HepG2 (cell line): ENCODE measurements at regions not wholly inside any gene's neighbourhood (a gene's known extent, or its start where the extent isn't known, plus 50 kb on each side); places are given as distances from the start of the nearest gene placed in this dataset.

Experiments used
- ATAC-seq: fragments of 200-7000 bp; cut with Tn5 transposase; 3 replicates; pipeline ENCODE4 v1.9.1; 2020; ENCODE audit warnings: mild to moderate bottlenecking, moderate library complexity
- BruUV-seq: library from RNA; stranded (reverse); fragments of 400-500 nt; replicated peaks from 2 replicates; lab custom pipeline; 2021; lab: Mats Ljungman, UMichigan
- CTCF ChIA-PET: fragments of 300-600 bp; formaldehyde crosslinking; extraction: SDS; loops from one replicate; lab custom pipeline; 2021; ENCODE audit warnings: low total read pairs, inconsistent platforms, low intra/inter-chr PET ratio; lab: Yijun Ruan, JAX
- POLR2A ChIA-PET: fragments of 350-600 bp; sonication (Branson Sonifier 250); formaldehyde crosslinking; loops from one replicate; lab custom pipeline; 2020; ENCODE audit warnings: antibody characterized with exemption, inconsistent platforms; lab: Yijun Ruan, JAX
- DNase-seq: peaks from one replicate; pipeline ENCODE4 v3.0.0-alpha.2; 2015; ENCODE audit warnings: low spot score
- FAIRE-seq: peaks from 3 replicates; lab custom pipeline; 2011; peaks lifted over from hg19 to GRCh38; lab: Jason Lieb, UNC
- H2AFZ ChIP-seq: one replicate; pipeline ENCODE4 v1.6.1; 2011; ENCODE audit warnings: low read length, inconsistent platforms
- H3K27ac ChIP-seq: fragments of 300-600 bp; 3 replicates; pipeline ENCODE4 v1.8.0; 2011; ENCODE audit warnings: mixed run types, mild to moderate bottlenecking, mixed read lengths, low read length, inconsistent platforms; ENCODE audit not compliant: insufficient read depth; ENCODE audit errors: extremely low read length
- H3K27me3 ChIP-seq, 2 experiments: fragments of 200-600 bp in 1 of 2; 2 replicates in 1 of 2; 3 replicates in 1 of 2; pipeline versions ENCODE4 v1.6.0 to v1.8.0; 2011; ENCODE audit warnings: low read length in 2 of 2, mild to moderate bottlenecking in 2 of 2, moderate library complexity in 2 of 2, inconsistent platforms in 1 of 2; ENCODE audit not compliant: insufficient read depth in 2 of 2, control insufficient read depth in 1 of 2
- H3K36me3 ChIP-seq, 2 experiments: fragments of 200-600 bp in 1 of 2; replicated peaks in 1 of 2; 2 replicates in 1 of 2; 3 replicates in 1 of 2; pipeline versions ENCODE4 v1.5.1 to v1.8.0; 2011; ENCODE audit warnings: low read length in 2 of 2, inconsistent platforms in 1 of 2; ENCODE audit not compliant: insufficient read depth in 2 of 2, control insufficient read depth in 1 of 2
- H3K4me1 ChIP-seq: 2 replicates; pipeline ENCODE4 v1.5.1; 2012; ENCODE audit warnings: low read length, inconsistent platforms; ENCODE audit not compliant: insufficient read depth
- H3K4me2 ChIP-seq: 2 replicates; pipeline ENCODE4 v1.6.0; 2011; ENCODE audit warnings: low read depth, low read length, inconsistent platforms
- H3K4me3 ChIP-seq, 3 experiments: fragments of 200-600 bp in 1 of 3; sonication (generic), shearing (Covaris generic) in 1 of 3; replicated peaks in 1 of 3; 2 replicates each; pipeline ENCODE4 v1.5.1; 2011 to 2016; ENCODE audit warnings: low read length in 3 of 3, inconsistent platforms in 2 of 3, low read depth in 2 of 3, mild to moderate bottlenecking in 2 of 3, control low read depth in 1 of 3, mixed read lengths in 1 of 3; ENCODE audit not compliant: insufficient read depth in 1 of 3
- H3K79me2 ChIP-seq: one replicate; pipeline ENCODE4 v1.6.1; 2011; ENCODE audit warnings: low read length, inconsistent platforms; ENCODE audit not compliant: insufficient read depth
- H3K9ac ChIP-seq: 2 replicates; pipeline ENCODE4 v1.6.0; 2011; ENCODE audit warnings: mild to moderate bottlenecking, low read depth, low read length, inconsistent platforms; ENCODE audit not compliant: insufficient read depth
- H3K9me3 ChIP-seq: 2 replicates; pipeline ENCODE4 v1.5.1; 2012; ENCODE audit warnings: mild to moderate bottlenecking, low read length
- H4K20me1 ChIP-seq: 2 replicates; pipeline ENCODE4 v1.6.0; 2011; ENCODE audit warnings: inconsistent platforms, mild to moderate bottlenecking, low read length, moderate library complexity; ENCODE audit not compliant: insufficient read depth
- BRCA1 ChIP-seq: sonication (generic); formaldehyde crosslinking; IDR thresholded peaks from 2 replicates; pipeline ENCODE4 v1.4.0; 2020; ENCODE audit warnings: missing genetic modification reagents
- CHD2 ChIP-seq: IDR thresholded peaks from 2 replicates; pipeline ENCODE4 v1.6.1; 2011; ENCODE audit warnings: low read depth, low read length, improper control_type of control experiment
- HNF4A ChIP-seq: sonication (generic); formaldehyde crosslinking; IDR thresholded peaks from 2 replicates; pipeline ENCODE4 v1.4.0; 2020; ENCODE audit warnings: missing genetic modification reagents
- HNRNPK ChIP-seq: fragments of 200-400 bp; formaldehyde crosslinking; IDR thresholded peaks from 2 replicates; pipeline ENCODE4 v1.6.1; 2018; ENCODE audit warnings: low read length, low read depth, moderate library complexity, mild to moderate bottlenecking; ENCODE audit not compliant: poor library complexity, severe bottlenecking
- MIER2 ChIP-seq: IDR thresholded peaks from 2 replicates; pipeline ENCODE4 v1.6.1; 2016; ENCODE audit warnings: missing biosample characterization, missing genetic modification reagents
- NR1H2 ChIP-seq: sonication (generic); formaldehyde crosslinking; IDR thresholded peaks from 2 replicates; pipeline ENCODE4 v1.8.1; 2022; ENCODE audit warnings: low read depth, missing genetic modification reagents, borderline replicate concordance
- TCF7 ChIP-seq: sonication (generic); IDR thresholded peaks from 2 replicates; pipeline ENCODE4 v1.6.1; 2016; ENCODE audit warnings: antibody characterized with exemption, low read depth
- ZNF230 ChIP-seq: sonication (generic); formaldehyde crosslinking; IDR thresholded peaks from 2 replicates; pipeline ENCODE4 v1.4.0; 2020; ENCODE audit warnings: mild to moderate bottlenecking, missing genetic modification reagents
- ZNF496 ChIP-seq: sonication (generic); formaldehyde crosslinking; IDR thresholded peaks from 2 replicates; pipeline ENCODE4 v1.8.1; 2023; ENCODE audit warnings: mild to moderate bottlenecking, moderate library complexity, missing genetic modification reagents; ENCODE audit not compliant: insufficient replicate concordance
- ZNF619 ChIP-seq: sonication (generic); formaldehyde crosslinking; IDR thresholded peaks from 2 replicates; pipeline ENCODE4 v1.4.0; 2020; ENCODE audit warnings: mild to moderate bottlenecking, missing genetic modification reagents
- ZSCAN21 ChIP-seq: sonication (generic); formaldehyde crosslinking; IDR thresholded peaks from 2 replicates; pipeline ENCODE4 v1.8.0; 2022; ENCODE audit warnings: mild to moderate bottlenecking, missing genetic modification reagents, moderate library complexity, borderline replicate concordance
- WGBS: methylation state at CpG from one replicate; pipeline ENCODE4 v1.1.6; 2017; ENCODE audit warnings: low lambda C conversion rate; 5-methylcytosine and 5-hydroxymethylcytosine counted together
- in situ Hi-C: cut with HindIII; loops from 2 replicates; pipeline ENCODE4 v1.10.0; 2017; ENCODE audit warnings: low pct_unique_long_range_greater_than_20kb; ENCODE audit not compliant: extremely low pct_ligation_motif_present
- intact Hi-C: fragments of 100-400 bp; cut with micrococcal nuclease; formaldehyde crosslinking; loops from one replicate; pipeline ENCODE4 v1.10.0; 2022; ENCODE audit not compliant: unreplicated experiment
- TF ChIP-seq, protein P1 (sequence below): sonication (generic); formaldehyde crosslinking; IDR thresholded peaks from 2 replicates; pipeline ENCODE4 v1.4.0; 2020; ENCODE audit warnings: missing genetic modification reagents, borderline replicate concordance
- TF ChIP-seq, protein P2 (sequence below), 2 experiments: IDR thresholded peaks; 2 replicates each; pipeline ENCODE4 v1.6.1; 2011 to 2012; ENCODE audit warnings: low read length in 2 of 2, borderline replicate concordance in 1 of 2, low read depth in 1 of 2, mild to moderate bottlenecking in 1 of 2, moderate library complexity in 1 of 2
- TF ChIP-seq, protein P3 (sequence below): fragments of 450-650 bp; IDR thresholded peaks from 2 replicates; pipeline ENCODE4 v1.6.1; 2017; ENCODE audit warnings: mild to moderate bottlenecking

DNA sequence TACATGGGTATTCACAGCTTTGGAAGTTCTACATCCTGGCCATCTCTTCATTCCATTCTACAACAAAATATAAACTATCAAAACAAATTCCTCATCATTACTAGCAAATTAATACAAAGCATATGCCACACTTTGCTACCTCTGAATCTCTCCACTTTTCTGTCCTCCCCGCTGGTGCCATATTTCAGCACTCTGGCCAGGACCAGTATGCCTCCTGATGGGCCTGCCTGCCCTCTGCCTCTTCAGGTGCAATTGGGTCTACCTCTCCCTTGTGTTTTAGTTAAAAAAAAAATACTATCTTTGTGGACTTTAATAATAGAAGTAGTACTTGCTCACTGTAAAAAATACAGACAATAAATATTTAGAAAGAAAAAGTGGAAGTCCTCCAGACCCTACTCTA, 448.8 kb downstream of the WDR72 start:
- no peak overlapping the region for H3K9ac ChIP-seq
- no peak overlapping the region for H3K27ac ChIP-seq
- DNase-seq: no peak
- H3K4me1 ChIP-seq: peaks cover 20% of the 10 kb centered on the region
- no peaks in the 10 kb centered on the region for H3K9me3 ChIP-seq
- TF ChIP-seq ZNF230: no peak
- no peak for TF ChIP-seq TCF7
- no peak for TF ChIP-seq HNF4A (CRISPR knock-in tag)
- TF ChIP-seq, protein P1, sequence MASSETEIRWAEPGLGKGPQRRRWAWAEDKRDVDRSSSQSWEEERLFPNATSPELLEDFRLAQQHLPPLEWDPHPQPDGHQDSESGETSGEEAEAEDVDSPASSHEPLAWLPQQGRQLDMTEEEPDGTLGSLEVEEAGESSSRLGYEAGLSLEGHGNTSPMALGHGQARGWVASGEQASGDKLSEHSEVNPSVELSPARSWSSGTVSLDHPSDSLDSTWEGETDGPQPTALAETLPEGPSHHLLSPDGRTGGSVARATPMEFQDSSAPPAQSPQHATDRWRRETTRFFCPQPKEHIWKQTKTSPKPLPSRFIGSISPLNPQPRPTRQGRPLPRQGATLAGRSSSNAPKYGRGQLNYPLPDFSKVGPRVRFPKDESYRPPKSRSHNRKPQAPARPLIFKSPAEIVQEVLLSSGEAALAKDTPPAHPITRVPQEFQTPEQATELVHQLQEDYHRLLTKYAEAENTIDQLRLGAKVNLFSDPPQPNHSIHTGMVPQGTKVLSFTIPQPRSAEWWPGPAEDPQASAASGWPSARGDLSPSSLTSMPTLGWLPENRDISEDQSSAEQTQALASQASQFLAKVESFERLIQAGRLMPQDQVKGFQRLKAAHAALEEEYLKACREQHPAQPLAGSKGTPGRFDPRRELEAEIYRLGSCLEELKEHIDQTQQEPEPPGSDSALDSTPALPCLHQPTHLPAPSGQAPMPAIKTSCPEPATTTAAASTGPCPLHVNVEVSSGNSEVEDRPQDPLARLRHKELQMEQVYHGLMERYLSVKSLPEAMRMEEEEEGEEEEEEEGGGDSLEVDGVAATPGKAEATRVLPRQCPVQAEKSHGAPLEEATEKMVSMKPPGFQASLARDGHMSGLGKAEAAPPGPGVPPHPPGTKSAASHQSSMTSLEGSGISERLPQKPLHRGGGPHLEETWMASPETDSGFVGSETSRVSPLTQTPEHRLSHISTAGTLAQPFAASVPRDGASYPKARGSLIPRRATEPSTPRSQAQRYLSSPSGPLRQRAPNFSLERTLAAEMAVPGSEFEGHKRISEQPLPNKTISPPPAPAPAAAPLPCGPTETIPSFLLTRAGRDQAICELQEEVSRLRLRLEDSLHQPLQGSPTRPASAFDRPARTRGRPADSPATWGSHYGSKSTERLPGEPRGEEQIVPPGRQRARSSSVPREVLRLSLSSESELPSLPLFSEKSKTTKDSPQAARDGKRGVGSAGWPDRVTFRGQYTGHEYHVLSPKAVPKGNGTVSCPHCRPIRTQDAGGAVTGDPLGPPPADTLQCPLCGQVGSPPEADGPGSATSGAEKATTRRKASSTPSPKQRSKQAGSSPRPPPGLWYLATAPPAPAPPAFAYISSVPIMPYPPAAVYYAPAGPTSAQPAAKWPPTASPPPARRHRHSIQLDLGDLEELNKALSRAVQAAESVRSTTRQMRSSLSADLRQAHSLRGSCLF (CRISPR knock-in tag): no peak
- TF ChIP-seq, protein P2, sequence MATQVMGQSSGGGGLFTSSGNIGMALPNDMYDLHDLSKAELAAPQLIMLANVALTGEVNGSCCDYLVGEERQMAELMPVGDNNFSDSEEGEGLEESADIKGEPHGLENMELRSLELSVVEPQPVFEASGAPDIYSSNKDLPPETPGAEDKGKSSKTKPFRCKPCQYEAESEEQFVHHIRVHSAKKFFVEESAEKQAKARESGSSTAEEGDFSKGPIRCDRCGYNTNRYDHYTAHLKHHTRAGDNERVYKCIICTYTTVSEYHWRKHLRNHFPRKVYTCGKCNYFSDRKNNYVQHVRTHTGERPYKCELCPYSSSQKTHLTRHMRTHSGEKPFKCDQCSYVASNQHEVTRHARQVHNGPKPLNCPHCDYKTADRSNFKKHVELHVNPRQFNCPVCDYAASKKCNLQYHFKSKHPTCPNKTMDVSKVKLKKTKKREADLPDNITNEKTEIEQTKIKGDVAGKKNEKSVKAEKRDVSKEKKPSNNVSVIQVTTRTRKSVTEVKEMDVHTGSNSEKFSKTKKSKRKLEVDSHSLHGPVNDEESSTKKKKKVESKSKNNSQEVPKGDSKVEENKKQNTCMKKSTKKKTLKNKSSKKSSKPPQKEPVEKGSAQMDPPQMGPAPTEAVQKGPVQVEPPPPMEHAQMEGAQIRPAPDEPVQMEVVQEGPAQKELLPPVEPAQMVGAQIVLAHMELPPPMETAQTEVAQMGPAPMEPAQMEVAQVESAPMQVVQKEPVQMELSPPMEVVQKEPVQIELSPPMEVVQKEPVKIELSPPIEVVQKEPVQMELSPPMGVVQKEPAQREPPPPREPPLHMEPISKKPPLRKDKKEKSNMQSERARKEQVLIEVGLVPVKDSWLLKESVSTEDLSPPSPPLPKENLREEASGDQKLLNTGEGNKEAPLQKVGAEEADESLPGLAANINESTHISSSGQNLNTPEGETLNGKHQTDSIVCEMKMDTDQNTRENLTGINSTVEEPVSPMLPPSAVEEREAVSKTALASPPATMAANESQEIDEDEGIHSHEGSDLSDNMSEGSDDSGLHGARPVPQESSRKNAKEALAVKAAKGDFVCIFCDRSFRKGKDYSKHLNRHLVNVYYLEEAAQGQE (IDR thresholded peaks at IDR 0.05; ENCODE audit: borderline replicate concordance in 1 of 2, low read depth in 1 of 2, low read length in 2 of 2): peak; percentile 34 to 87
- TF ChIP-seq MIER2 (CRISPR knock-in tag): peak; percentile 79; the same call in 1 of the 2 replicates
- no peak for TF ChIP-seq HNRNPK
- no peak for TF ChIP-seq CHD2
- no peak for TF ChIP-seq NR1H2
- no peak for TF ChIP-seq ZSCAN21 (CRISPR knock-in tag)
- TF ChIP-seq, protein P3, sequence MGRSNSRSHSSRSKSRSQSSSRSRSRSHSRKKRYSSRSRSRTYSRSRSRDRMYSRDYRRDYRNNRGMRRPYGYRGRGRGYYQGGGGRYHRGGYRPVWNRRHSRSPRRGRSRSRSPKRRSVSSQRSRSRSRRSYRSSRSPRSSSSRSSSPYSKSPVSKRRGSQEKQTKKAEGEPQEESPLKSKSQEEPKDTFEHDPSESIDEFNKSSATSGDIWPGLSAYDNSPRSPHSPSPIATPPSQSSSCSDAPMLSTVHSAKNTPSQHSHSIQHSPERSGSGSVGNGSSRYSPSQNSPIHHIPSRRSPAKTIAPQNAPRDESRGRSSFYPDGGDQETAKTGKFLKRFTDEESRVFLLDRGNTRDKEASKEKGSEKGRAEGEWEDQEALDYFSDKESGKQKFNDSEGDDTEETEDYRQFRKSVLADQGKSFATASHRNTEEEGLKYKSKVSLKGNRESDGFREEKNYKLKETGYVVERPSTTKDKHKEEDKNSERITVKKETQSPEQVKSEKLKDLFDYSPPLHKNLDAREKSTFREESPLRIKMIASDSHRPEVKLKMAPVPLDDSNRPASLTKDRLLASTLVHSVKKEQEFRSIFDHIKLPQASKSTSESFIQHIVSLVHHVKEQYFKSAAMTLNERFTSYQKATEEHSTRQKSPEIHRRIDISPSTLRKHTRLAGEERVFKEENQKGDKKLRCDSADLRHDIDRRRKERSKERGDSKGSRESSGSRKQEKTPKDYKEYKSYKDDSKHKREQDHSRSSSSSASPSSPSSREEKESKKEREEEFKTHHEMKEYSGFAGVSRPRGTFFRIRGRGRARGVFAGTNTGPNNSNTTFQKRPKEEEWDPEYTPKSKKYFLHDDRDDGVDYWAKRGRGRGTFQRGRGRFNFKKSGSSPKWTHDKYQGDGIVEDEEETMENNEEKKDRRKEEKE: no peak
- no peak for TF ChIP-seq ZNF496 (CRISPR knock-in tag)
- TF ChIP-seq ZNF619 (CRISPR knock-in tag): no peak
- no peak for TF ChIP-seq BRCA1 (CRISPR knock-in tag)
- TF ChIP-seq, all 625 proteins: peak for 2
- Histone ChIP-seq H2AFZ (no peak overlapping the region), H3K4me3 (no peak overlapping the region), H3K36me3 (no peaks in the 10 kb centered on the region), H3K27me3 (peaks cover 0 to 3% of the 10 kb centered on the region in 2 experiments; a peak in 2 of 5 replicates), H3K79me2 (no peaks in the 10 kb centered on the region), H4K20me1 (no peaks in the 10 kb centered on the region), H3K4me2 (no peak overlapping the region)
- ChIA-PET CTCF (no interaction called here), POLR2A (no interaction called here)
- no peak for FAIRE-seq
- no peak for ATAC-seq
- intact Hi-C loops: no loop called here
- BruUV-seq: no TSS peak
- WGBS: 24% methylated on average over 1 of the region's 1 CpG
- in situ Hi-C loops: no loop called here
